NB4 (cell line): ENCODE measurements at regions not wholly inside any gene's neighbourhood (a gene's known extent, or its start where the extent isn't known, plus 50 kb on each side); places are given as distances from the start of the nearest gene placed in this dataset.

Source experiments
- CTCF ChIP-seq: IDR thresholded peaks from one replicate; pipeline ENCODE4 v1.5.1; 2012; ENCODE audit warnings: low read depth, low read length
- MAX ChIP-seq: IDR thresholded peaks from 2 replicates; pipeline ENCODE4 v1.6.1; 2011; ENCODE audit warnings: low read depth, low read length

GRCh38 chr12:22967171-22967570, 342.2 kb downstream of the ETNK1 start:
- no peak for TF ChIP-seq CTCF
- no peak for TF ChIP-seq MAX
